ENCODE measurements at regions not wholly inside any gene's neighbourhood (a gene's known extent, or its start where the extent isn't known, plus 50 kb on each side); places are given as distances from the start of the nearest gene placed in this dataset.

- Histone ChIP-seq H3K4me2 (peak overlapping the region; percentile 91), H3K4me3 (peak overlapping the region; percentile 65), H3K27ac (ENCODE audit: low read depth) (no peak overlapping the region), H3K9me2 (ENCODE audit: insufficient read depth) (no peaks in the 10 kb centered on the region), H2AFZ (peak overlapping the region; percentile 94), H3K79me2 (replicated peaks; ENCODE audit: insufficient read depth) (no peaks in the 10 kb centered on the region), H3K4me1 (ENCODE audit: insufficient read depth) (peaks cover 6% of the 10 kb centered on the region; the same call in 1 of the 2 replicates), H3K27me3 (ENCODE audit: insufficient read depth) (peaks cover 27% of the 10 kb centered on the region), H3F3A (replicated peaks; ENCODE audit: low read depth) (no peaks in the 10 kb centered on the region), H4K20me1 (replicated peaks; ENCODE audit: insufficient read depth) (no peaks in the 10 kb centered on the region), H3K36me3 (ENCODE audit: insufficient read depth) (no peaks in the 10 kb centered on the region)
- Mint-ChIP-seq H3K36me3 (ENCODE audit: low read depth) (no peaks in the 10 kb centered on the region), H3K4me1 (peaks cover 5% of the 10 kb centered on the region; the same call in 1 of the 3 replicates), H3K27ac (no peak overlapping the region), H3K9me3 (no peaks in the 10 kb centered on the region), H3K4me3 (peak overlapping the region; percentile 75), H3K27me3 (ENCODE audit: insufficient read depth, low read depth, poor library complexity) (peaks cover 4% of the 10 kb centered on the region)
- ATAC-seq (no peak), DNase-seq (ENCODE audit: low spot score) (no peak)
- TF ChIP-seq STAT1 (IDR thresholded peaks at IDR 0.05; ENCODE audit: unreplicated experiment), result no peak
- TF ChIP-seq ETS1 (IDR thresholded peaks at IDR 0.05), result no peak
- TF ChIP-seq ZNF462 (CRISPR knock-in tag; IDR thresholded peaks at IDR 0.05), result no peak
- TF ChIP-seq POLR2AphosphoS5 (IDR thresholded peaks at IDR 0.05; ENCODE audit: low read depth), result no peak
- no peak for TF ChIP-seq ZNF114 (CRISPR knock-in tag; IDR thresholded peaks at IDR 0.05)
Observed at GRCh38 chr15:95327183-95327525, 1003.3 kb upstream of the NR2F2 start.

GRCh38 chr15:95327661-95328060 is 1002.8 kb upstream of the NR2F2 start:
- H3K4me3 Mint-ChIP-seq, result peak overlapping the region; percentile 14; the same call in 1 of the 3 replicates
- no peaks in the 10 kb centered on the region for H4K20me1 ChIP-seq (replicated peaks; ENCODE audit: insufficient read depth)
- no peaks in the 10 kb centered on the region for H3K9me3 Mint-ChIP-seq
- H3K4me2 ChIP-seq, result 0 out of 2 replicates have a peak overlapping the region, but pooled peaks have one; percentile 91
- H3K27ac Mint-ChIP-seq, result no peak overlapping the region
- no peaks in the 10 kb centered on the region for H3K9me2 ChIP-seq (ENCODE audit: insufficient read depth)
- H3K4me3 ChIP-seq, result peak overlapping the region; percentile 65; the same call in 1 of the 2 replicates
- H3K4me1 ChIP-seq (ENCODE audit: insufficient read depth), result peaks cover 6% of the 10 kb centered on the region; the same call in 1 of the 2 replicates
- peaks cover 5% of the 10 kb centered on the region; the same call in 1 of the 3 replicates for H3K4me1 Mint-ChIP-seq
- no peaks in the 10 kb centered on the region for H3F3A ChIP-seq (replicated peaks; ENCODE audit: low read depth)
- peaks cover 27% of the 10 kb centered on the region for H3K27me3 ChIP-seq (ENCODE audit: insufficient read depth)
- peaks cover 4% of the 10 kb centered on the region for H3K27me3 Mint-ChIP-seq (ENCODE audit: insufficient read depth, low read depth, poor library complexity)
- ATAC-seq (peak; percentile 26), DNase-seq (ENCODE audit: low spot score) (peak; percentile 26)
- H3K36me3 ChIP-seq (ENCODE audit: insufficient read depth), result no peaks in the 10 kb centered on the region
- no peaks in the 10 kb centered on the region for H3K79me2 ChIP-seq (replicated peaks; ENCODE audit: insufficient read depth)
- H2AFZ ChIP-seq, result no peak overlapping the region
- no peaks in the 10 kb centered on the region for H3K36me3 Mint-ChIP-seq (ENCODE audit: low read depth)
- H3K27ac ChIP-seq (ENCODE audit: low read depth), result no peak overlapping the region
- TF ChIP-seq CTCF (conservative IDR thresholded peaks at IDR 0.05; ENCODE audit: low read depth in 2 of 2) (no peak), JUNB (IDR thresholded peaks at IDR 0.05; ENCODE audit: unreplicated experiment) (no peak), EZH2 (IDR thresholded peaks at IDR 0.05; ENCODE audit: low read depth, unreplicated experiment) (no peak), ZNF331 (CRISPR knock-in tag; IDR thresholded peaks at IDR 0.05; ENCODE audit: low read depth) (no peak), CREB1 (CRISPR knock-in tag; IDR thresholded peaks at IDR 0.05; ENCODE audit: low read depth) (no peak)
